ENCODE measurements at regions not wholly inside any gene's neighbourhood (a gene's known extent, or its start where the extent isn't known, plus 50 kb on each side); places are given as distances from the start of the nearest gene placed in this dataset.
A peak's percentile ranks its signal among the peaks of the same experiment; 100 is the strongest.

DNA sequence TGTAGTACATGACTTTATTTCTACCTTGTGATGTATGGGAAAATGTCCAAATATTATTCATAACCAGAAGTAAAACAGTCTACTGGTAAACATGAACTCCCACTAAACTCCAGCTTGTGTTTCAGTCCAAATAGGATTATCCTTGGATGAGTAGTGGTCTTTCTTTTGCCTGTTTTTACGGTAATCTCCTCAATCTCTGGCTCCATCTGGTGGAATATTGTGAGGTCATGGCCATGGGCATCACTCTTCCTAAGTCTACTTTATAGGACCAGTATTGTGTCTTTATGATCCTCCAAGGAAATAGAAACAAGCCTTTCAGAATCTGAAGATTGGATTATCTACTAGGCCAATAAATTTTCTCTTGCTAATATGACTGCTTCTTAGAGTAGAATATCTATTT is 505.0 kb downstream of the BMP2 start:
- H3F3A ChIP-seq (replicated peaks; ENCODE audit: low read depth), result no peaks in the 10 kb centered on the region
- H3K27ac Mint-ChIP-seq, result no peak overlapping the region
- ATAC-seq (peak; percentile 69), DNase-seq (ENCODE audit: low spot score) (peak; percentile 57)
- H4K20me1 ChIP-seq (replicated peaks; ENCODE audit: insufficient read depth), result no peaks in the 10 kb centered on the region
- H3K4me1 ChIP-seq (ENCODE audit: insufficient read depth), result no peaks in the 10 kb centered on the region
- H2AFZ ChIP-seq, result no peak overlapping the region
- H3K27me3 ChIP-seq (ENCODE audit: insufficient read depth), result no peaks in the 10 kb centered on the region
- peaks cover 10% of the 10 kb centered on the region; the same call in 2 of the 3 replicates for H3K9me3 Mint-ChIP-seq
- H3K27ac ChIP-seq (ENCODE audit: low read depth), result no peak overlapping the region
- H3K4me2 ChIP-seq, result no peak overlapping the region
- H3K4me1 Mint-ChIP-seq, result no peaks in the 10 kb centered on the region
- H3K79me2 ChIP-seq (replicated peaks; ENCODE audit: insufficient read depth), result no peaks in the 10 kb centered on the region
- H3K36me3 Mint-ChIP-seq (ENCODE audit: low read depth), result peaks cover 2% of the 10 kb centered on the region; the same call in 1 of the 3 replicates
- no peak overlapping the region for H3K4me3 Mint-ChIP-seq
- no peak overlapping the region for H3K4me3 ChIP-seq
- no peaks in the 10 kb centered on the region for H3K9me2 ChIP-seq (ENCODE audit: insufficient read depth)
- TF ChIP-seq, protein P1, sequence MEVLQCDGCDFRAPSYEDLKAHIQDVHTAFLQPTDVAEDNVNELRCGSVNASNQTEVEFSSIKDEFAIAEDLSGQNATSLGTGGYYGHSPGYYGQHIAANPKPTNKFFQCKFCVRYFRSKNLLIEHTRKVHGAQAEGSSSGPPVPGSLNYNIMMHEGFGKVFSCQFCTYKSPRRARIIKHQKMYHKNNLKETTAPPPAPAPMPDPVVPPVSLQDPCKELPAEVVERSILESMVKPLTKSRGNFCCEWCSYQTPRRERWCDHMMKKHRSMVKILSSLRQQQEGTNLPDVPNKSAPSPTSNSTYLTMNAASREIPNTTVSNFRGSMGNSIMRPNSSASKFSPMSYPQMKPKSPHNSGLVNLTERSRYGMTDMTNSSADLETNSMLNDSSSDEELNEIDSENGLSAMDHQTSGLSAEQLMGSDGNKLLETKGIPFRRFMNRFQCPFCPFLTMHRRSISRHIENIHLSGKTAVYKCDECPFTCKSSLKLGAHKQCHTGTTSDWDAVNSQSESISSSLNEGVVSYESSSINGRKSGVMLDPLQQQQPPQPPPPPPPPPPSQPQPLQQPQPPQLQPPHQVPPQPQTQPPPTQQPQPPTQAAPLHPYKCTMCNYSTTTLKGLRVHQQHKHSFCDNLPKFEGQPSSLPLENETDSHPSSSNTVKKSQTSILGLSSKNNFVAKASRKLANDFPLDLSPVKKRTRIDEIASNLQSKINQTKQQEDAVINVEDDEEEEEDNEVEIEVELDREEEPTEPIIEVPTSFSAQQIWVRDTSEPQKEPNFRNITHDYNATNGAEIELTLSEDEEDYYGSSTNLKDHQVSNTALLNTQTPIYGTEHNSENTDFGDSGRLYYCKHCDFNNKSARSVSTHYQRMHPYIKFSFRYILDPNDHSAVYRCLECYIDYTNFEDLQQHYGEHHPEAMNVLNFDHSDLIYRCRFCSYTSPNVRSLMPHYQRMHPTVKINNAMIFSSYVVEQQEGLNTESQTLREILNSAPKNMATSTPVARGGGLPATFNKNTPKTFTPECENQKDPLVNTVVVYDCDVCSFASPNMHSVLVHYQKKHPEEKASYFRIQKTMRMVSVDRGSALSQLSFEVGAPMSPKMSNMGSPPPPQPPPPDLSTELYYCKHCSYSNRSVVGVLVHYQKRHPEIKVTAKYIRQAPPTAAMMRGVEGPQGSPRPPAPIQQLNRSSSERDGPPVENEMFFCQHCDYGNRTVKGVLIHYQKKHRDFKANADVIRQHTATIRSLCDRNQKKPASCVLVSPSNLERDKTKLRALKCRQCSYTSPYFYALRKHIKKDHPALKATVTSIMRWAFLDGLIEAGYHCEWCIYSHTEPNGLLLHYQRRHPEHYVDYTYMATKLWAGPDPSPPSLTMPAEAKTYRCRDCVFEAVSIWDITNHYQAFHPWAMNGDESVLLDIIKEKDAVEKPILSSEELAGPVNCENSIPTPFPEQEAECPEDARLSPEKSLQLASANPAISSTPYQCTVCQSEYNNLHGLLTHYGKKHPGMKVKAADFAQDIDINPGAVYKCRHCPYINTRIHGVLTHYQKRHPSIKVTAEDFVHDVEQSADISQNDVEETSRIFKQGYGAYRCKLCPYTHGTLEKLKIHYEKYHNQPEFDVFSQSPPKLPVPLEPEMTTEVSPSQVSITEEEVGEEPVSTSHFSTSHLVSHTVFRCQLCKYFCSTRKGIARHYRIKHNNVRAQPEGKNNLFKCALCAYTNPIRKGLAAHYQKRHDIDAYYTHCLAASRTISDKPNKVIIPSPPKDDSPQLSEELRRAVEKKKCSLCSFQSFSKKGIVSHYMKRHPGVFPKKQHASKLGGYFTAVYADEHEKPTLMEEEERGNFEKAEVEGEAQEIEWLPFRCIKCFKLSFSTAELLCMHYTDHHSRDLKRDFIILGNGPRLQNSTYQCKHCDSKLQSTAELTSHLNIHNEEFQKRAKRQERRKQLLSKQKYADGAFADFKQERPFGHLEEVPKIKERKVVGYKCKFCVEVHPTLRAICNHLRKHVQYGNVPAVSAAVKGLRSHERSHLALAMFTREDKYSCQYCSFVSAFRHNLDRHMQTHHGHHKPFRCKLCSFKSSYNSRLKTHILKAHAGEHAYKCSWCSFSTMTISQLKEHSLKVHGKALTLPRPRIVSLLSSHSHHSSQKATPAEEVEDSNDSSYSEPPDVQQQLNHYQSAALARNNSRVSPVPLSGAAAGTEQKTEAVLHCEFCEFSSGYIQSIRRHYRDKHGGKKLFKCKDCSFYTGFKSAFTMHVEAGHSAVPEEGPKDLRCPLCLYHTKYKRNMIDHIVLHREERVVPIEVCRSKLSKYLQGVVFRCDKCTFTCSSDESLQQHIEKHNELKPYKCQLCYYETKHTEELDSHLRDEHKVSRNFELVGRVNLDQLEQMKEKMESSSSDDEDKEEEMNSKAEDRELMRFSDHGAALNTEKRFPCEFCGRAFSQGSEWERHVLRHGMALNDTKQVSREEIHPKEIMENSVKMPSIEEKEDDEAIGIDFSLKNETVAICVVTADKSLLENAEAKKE (CRISPR knock-in tag; IDR thresholded peaks at IDR 0.05), result no peak
- TF ChIP-seq, protein P2, sequence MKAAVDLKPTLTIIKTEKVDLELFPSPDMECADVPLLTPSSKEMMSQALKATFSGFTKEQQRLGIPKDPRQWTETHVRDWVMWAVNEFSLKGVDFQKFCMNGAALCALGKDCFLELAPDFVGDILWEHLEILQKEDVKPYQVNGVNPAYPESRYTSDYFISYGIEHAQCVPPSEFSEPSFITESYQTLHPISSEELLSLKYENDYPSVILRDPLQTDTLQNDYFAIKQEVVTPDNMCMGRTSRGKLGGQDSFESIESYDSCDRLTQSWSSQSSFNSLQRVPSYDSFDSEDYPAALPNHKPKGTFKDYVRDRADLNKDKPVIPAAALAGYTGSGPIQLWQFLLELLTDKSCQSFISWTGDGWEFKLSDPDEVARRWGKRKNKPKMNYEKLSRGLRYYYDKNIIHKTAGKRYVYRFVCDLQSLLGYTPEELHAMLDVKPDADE (IDR thresholded peaks at IDR 0.05), result no peak
- TF ChIP-seq, protein P3, sequence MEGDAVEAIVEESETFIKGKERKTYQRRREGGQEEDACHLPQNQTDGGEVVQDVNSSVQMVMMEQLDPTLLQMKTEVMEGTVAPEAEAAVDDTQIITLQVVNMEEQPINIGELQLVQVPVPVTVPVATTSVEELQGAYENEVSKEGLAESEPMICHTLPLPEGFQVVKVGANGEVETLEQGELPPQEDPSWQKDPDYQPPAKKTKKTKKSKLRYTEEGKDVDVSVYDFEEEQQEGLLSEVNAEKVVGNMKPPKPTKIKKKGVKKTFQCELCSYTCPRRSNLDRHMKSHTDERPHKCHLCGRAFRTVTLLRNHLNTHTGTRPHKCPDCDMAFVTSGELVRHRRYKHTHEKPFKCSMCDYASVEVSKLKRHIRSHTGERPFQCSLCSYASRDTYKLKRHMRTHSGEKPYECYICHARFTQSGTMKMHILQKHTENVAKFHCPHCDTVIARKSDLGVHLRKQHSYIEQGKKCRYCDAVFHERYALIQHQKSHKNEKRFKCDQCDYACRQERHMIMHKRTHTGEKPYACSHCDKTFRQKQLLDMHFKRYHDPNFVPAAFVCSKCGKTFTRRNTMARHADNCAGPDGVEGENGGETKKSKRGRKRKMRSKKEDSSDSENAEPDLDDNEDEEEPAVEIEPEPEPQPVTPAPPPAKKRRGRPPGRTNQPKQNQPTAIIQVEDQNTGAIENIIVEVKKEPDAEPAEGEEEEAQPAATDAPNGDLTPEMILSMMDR (conservative IDR thresholded peaks at IDR 0.05; ENCODE audit: low read depth in 2 of 2), result peak; percentile 77 to 82
- no peak for TF ChIP-seq JUNB (IDR thresholded peaks at IDR 0.05; ENCODE audit: unreplicated experiment)
- TF ChIP-seq, protein P4, sequence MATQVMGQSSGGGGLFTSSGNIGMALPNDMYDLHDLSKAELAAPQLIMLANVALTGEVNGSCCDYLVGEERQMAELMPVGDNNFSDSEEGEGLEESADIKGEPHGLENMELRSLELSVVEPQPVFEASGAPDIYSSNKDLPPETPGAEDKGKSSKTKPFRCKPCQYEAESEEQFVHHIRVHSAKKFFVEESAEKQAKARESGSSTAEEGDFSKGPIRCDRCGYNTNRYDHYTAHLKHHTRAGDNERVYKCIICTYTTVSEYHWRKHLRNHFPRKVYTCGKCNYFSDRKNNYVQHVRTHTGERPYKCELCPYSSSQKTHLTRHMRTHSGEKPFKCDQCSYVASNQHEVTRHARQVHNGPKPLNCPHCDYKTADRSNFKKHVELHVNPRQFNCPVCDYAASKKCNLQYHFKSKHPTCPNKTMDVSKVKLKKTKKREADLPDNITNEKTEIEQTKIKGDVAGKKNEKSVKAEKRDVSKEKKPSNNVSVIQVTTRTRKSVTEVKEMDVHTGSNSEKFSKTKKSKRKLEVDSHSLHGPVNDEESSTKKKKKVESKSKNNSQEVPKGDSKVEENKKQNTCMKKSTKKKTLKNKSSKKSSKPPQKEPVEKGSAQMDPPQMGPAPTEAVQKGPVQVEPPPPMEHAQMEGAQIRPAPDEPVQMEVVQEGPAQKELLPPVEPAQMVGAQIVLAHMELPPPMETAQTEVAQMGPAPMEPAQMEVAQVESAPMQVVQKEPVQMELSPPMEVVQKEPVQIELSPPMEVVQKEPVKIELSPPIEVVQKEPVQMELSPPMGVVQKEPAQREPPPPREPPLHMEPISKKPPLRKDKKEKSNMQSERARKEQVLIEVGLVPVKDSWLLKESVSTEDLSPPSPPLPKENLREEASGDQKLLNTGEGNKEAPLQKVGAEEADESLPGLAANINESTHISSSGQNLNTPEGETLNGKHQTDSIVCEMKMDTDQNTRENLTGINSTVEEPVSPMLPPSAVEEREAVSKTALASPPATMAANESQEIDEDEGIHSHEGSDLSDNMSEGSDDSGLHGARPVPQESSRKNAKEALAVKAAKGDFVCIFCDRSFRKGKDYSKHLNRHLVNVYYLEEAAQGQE (IDR thresholded peaks at IDR 0.05; ENCODE audit: unreplicated experiment), result no peak
- peaks cover 2% of the 10 kb centered on the region for H3K27me3 Mint-ChIP-seq (ENCODE audit: insufficient read depth, low read depth, poor library complexity)
- no peaks in the 10 kb centered on the region for H3K36me3 ChIP-seq (ENCODE audit: insufficient read depth)

Measured in GM23338 (cell line).